WTC11 (cell line): ENCODE measurements at regions not wholly inside any gene's neighbourhood (a gene's known extent, or its start where the extent isn't known, plus 50 kb on each side); places are given as distances from the start of the nearest gene placed in this dataset.

ENCODE experiments used
- CBFB ChIP-seq: sonication (generic); formaldehyde crosslinking; IDR thresholded peaks from 2 replicates; pipeline ENCODE4 v1.8.1; 2022; ENCODE audit warnings: mild to moderate bottlenecking, low read depth, missing genetic modification reagents
- CTCF ChIP-seq: fragments of 200-600 bp; IDR thresholded peaks from 2 replicates; pipeline ENCODE4 v1.8.0; 2022; ENCODE audit warnings: antibody characterized with exemption
- E2F4 ChIP-seq: sonication (generic); formaldehyde crosslinking; IDR thresholded peaks from 2 replicates; pipeline ENCODE4 v1.8.1; 2022; ENCODE audit warnings: low read depth, mild to moderate bottlenecking, moderate library complexity, missing genetic modification reagents, borderline replicate concordance
- ELF4 ChIP-seq: sonication (generic); formaldehyde crosslinking; IDR thresholded peaks from 2 replicates; pipeline ENCODE4 v1.8.1; 2022; ENCODE audit warnings: low read depth, mild to moderate bottlenecking, moderate library complexity, missing genetic modification reagents
- NR1H2 ChIP-seq: sonication (generic); formaldehyde crosslinking; IDR thresholded peaks from 2 replicates; pipeline ENCODE4 v1.9.0; 2021; ENCODE audit warnings: mild to moderate bottlenecking, moderate library complexity, missing genetic modification reagents
- USF2 ChIP-seq: sonication (generic); formaldehyde crosslinking; IDR thresholded peaks from 2 replicates; pipeline ENCODE4 v1.8.1; 2023; ENCODE audit warnings: mild to moderate bottlenecking, missing genetic modification reagents, moderate library complexity
- ZBTB21 ChIP-seq: sonication (generic); formaldehyde crosslinking; IDR thresholded peaks from 2 replicates; pipeline ENCODE4 v1.8.1; 2023; ENCODE audit warnings: mild to moderate bottlenecking, missing genetic modification reagents, borderline replicate concordance
- ZNF138 ChIP-seq: sonication (generic); formaldehyde crosslinking; conservative IDR thresholded peaks from 2 replicates; pipeline ENCODE4 v1.8.1; 2022; ENCODE audit warnings: mild to moderate bottlenecking, moderate library complexity, missing genetic modification reagents

- TF ChIP-seq ZBTB21 (CRISPR knock-in tag) (no peak), CTCF (no peak), USF2 (no peak), ZNF138 (no peak), ELF4 (no peak), CBFB (CRISPR knock-in tag) (no peak), E2F4 (CRISPR knock-in tag) (no peak), NR1H2 (CRISPR knock-in tag) (no peak)
These were observed 62.9 kb upstream of the AMZ2 start for GRCh38 chr17:68184816-68185436.
